Stomach (tissue), 8 donors: ENCODE measurements at regions not wholly inside any gene's neighbourhood (a gene's known extent, or its start where the extent isn't known, plus 50 kb on each side); places are given as distances from the start of the nearest gene placed in this dataset.

Experiments used
- DNase-seq, 2 donors: peaks; one replicate each; pipeline versions ENCODE4 v3.0.0 to v3.0.0-alpha.2; 2013 to 2019
- H3K27ac ChIP-seq, 5 donors: fragments of 200-600 bp in 4 of 5; sonication (generic) in 4 of 5; one replicate each; pipeline ENCODE4 v1.5.1; 2013 to 2019; ENCODE audit warnings: mild to moderate bottlenecking in 1 of 5, moderate library complexity in 1 of 5
- H3K27me3 ChIP-seq, 3 donors: fragments of 200-600 bp; sonication (generic); one replicate each; pipeline ENCODE4 v1.5.1; 2017 to 2019; ENCODE audit warnings: mixed run types in 1 of 3
- H3K36me3 ChIP-seq, 4 donors: fragments of 200-600 bp; sonication (generic); 1 replicate in 3 of 4; 2 replicates in 1 of 4; pipeline ENCODE4 v1.5.1; 2016 to 2019
- H3K4me1 ChIP-seq, 4 donors: fragments of 200-600 bp; sonication (generic); one replicate each; pipeline ENCODE4 v1.5.1; 2016 to 2019
- H3K4me3 ChIP-seq, 4 donors: fragments of 200-600 bp; sonication (generic) in 3 of 4; one replicate each; pipeline ENCODE4 v1.5.1; 2016 to 2019; ENCODE audit warnings: mild to moderate bottlenecking in 1 of 4
- H3K9me3 ChIP-seq, 4 donors: fragments of 200-600 bp; sonication (generic); one replicate each; pipeline ENCODE4 v1.5.1; 2016 to 2019
- EP300 ChIP-seq: sonication (generic); formaldehyde crosslinking; IDR thresholded peaks from one replicate; pipeline ENCODE4 v1.6.1; 2017; ENCODE audit warnings: antibody characterized with exemption
- POLR2A ChIP-seq, 4 donors: fragments of 450-650 bp; IDR thresholded peaks; one replicate each; pipeline ENCODE4 v1.6.1; 2016; ENCODE audit warnings: antibody characterized with exemption in 4 of 4, control low read depth in 2 of 4, mild to moderate bottlenecking in 1 of 4, moderate library complexity in 1 of 4
- POLR2AphosphoS5 ChIP-seq, 3 donors: sonication (generic); formaldehyde crosslinking; IDR thresholded peaks; one replicate each; pipeline ENCODE4 v1.6.1; 2016; ENCODE audit warnings: antibody characterized with exemption in 3 of 3
- WGBS, 5 donors: extraction: QIAGEN DNeasy Blood & Tissue Kit in 3 of 5; methylation state at CpG; one replicate each; pipeline versions ENCODE4 v1.1.5 to v1.1.7; 2013 to 2018; 5-methylcytosine and 5-hydroxymethylcytosine counted together
- intact Hi-C: fragments of 100-400 bp; cut with DNase I; formaldehyde crosslinking; loops from one replicate; pipeline ENCODE4 v1.15.1; 2023; ENCODE audit warnings: low total_unique reads
- TF ChIP-seq, protein P1 (sequence below), 7 experiments: fragments of 450-650 bp in 4 of 7; fragments of 200-600 bp in 3 of 7; sonication (generic) in 3 of 7; IDR thresholded peaks; one replicate each; pipeline ENCODE4 v1.5.1; 2016 to 2019; ENCODE audit warnings: antibody characterized with exemption in 7 of 7, control low read depth in 2 of 7, mild to moderate bottlenecking in 1 of 7
- donor health status: healthy with polysubstance abuse.
- donor health status: Bipolar disorder and iron deficiency.
- donor health status: healthy.

DNA sequence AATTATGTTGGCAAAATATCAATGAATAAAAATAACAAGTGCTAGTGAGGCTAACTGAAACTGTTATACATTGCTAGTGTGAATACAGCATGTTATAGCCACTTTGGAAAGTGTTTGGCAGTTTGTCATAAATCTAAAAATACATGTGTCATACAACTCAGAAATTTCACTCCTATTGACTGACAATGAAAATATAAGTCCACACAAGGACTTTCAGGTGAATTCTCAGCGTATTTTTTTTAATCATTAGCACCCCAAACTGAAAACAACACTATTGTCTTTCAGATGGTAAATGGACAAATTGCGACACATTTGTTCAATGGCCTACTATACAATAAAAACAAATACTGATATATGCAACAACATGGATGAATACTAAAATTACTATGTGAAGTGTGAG lies 884.8 kb downstream of the TRIB2 start:
- WGBS, 5 donors: 65 to 86% (median 81%) methylated on average over 2 of the region's 2 CpGs
- H3K27me3 ChIP-seq: no peaks in the 10 kb centered on the region

DNA sequence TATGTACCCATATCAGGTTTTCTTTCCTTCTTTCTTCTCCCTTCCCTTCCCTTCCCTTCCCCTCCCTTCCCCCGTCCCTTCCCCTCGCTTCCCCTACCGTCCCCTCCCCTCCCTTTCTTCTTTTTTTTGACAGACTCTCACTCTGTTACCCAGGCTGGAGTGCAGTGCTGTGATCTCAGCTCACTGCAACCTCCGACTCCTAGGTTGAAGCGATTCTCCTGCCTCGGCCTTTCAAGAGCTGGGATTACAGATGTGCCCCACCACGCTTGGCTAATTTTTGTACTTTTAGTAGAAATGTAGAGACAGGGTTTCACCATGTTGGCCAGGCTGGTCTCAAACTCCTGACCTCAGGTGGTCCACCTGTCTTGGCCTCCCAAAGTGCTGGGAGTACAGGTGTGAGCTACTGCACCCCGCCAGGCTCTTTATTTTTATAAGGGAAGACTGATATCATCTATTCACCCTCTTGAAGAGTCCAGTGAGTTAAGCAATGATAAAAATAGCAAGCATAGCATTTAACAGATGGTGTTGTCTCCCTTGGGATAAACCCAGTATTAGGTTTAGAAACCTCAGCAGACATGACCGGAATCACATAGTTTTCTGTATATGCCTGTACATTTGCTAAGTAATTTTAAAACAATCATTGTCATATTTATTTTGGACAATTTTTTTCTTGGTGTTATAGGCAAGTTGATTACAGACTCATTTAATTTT lies 888.4 kb downstream of the TRIB2 start:
- Histone ChIP-seq H3K4me3 (no peak overlapping the region), H3K27me3 (no peaks in the 10 kb centered on the region), H3K36me3 (no peaks in the 10 kb centered on the region), H3K27ac (no peak overlapping the region), H3K9me3 (no peaks in the 10 kb centered on the region), H3K4me1 (no peaks in the 10 kb centered on the region)
- TF ChIP-seq POLR2A (IDR thresholded peaks at IDR 0.05) (no peak), POLR2AphosphoS5 (IDR thresholded peaks at IDR 0.05) (no peak), EP300 (no peak)
- TF ChIP-seq, protein P1, sequence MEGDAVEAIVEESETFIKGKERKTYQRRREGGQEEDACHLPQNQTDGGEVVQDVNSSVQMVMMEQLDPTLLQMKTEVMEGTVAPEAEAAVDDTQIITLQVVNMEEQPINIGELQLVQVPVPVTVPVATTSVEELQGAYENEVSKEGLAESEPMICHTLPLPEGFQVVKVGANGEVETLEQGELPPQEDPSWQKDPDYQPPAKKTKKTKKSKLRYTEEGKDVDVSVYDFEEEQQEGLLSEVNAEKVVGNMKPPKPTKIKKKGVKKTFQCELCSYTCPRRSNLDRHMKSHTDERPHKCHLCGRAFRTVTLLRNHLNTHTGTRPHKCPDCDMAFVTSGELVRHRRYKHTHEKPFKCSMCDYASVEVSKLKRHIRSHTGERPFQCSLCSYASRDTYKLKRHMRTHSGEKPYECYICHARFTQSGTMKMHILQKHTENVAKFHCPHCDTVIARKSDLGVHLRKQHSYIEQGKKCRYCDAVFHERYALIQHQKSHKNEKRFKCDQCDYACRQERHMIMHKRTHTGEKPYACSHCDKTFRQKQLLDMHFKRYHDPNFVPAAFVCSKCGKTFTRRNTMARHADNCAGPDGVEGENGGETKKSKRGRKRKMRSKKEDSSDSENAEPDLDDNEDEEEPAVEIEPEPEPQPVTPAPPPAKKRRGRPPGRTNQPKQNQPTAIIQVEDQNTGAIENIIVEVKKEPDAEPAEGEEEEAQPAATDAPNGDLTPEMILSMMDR (IDR thresholded peaks at IDR 0.05): no peak
- intact Hi-C loops: no loop called here
- 76 to 89% (median 85%) methylated on average over 9 of the region's 9 CpGs for WGBS, 5 donors
- DNase-seq: no peak

More for the DNA sequence above, 884.8 kb downstream of the TRIB2 start:
- Histone ChIP-seq H3K4me3 (no peak overlapping the region), H3K9me3 (no peaks in the 10 kb centered on the region), H3K36me3 (no peaks in the 10 kb centered on the region), H3K27ac (no peak overlapping the region), H3K4me1 (no peaks in the 10 kb centered on the region)
- DNase-seq: no peak
- no peak for TF ChIP-seq POLR2A (IDR thresholded peaks at IDR 0.05)
- TF ChIP-seq POLR2AphosphoS5 (IDR thresholded peaks at IDR 0.05): no peak
- TF ChIP-seq, protein P1 (IDR thresholded peaks at IDR 0.05): no peak
- no peak for TF ChIP-seq EP300
- intact Hi-C loops: no loop called here

DNA sequence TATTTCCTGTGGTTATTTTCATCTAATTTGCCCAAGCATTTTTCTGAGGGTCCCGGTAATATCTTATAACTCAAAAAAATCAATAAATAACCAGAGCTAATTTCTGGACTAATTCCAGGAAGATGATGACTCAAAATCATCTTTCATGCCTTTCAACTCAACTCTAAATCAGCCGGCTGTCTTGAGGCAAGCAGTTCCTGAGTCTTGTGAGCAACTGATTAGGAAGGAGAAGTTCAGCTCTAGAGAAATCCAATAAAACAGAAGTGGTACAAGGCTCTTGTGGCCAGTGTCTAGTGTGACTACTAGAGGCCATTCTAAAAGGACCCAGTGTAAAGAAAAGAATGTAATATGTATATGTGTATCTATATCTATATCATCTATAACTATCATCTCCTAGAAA lies 890.4 kb downstream of the TRIB2 start:
- H3K9me3 ChIP-seq: no peaks in the 10 kb centered on the region
- intact Hi-C loops: no loop called here

DNA sequence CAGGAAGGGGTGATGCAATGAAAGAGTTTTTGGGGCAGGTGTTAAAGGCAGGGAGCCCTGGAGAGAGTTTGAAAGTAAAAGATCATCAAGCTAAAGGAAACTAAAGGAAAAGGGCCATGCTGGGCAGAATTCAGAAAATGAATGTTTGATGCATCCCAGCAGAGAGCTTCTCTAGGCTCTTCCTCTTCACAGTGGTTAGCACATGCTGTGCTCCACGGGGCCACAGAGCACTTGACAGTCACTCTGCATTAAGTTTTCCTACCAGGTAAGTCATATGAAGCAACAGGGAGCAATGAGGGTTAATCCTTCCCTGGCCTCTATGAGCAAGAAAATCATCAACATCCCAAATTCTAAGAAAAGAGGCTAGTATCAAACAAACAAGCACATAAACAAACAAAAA lies 895.2 kb downstream of the TRIB2 start:
- no peak overlapping the region for H3K4me3 ChIP-seq
- peaks cover 0 to 11% (median 4%) of the 10 kb centered on the region in 4 donors for H3K9me3 ChIP-seq
- no peak overlapping the region for H3K27ac ChIP-seq
- no peaks in the 10 kb centered on the region for H3K27me3 ChIP-seq
- intact Hi-C loops: no loop called here
- 0 to 12% (median 7%) methylated on average over 1 of the region's 1 CpG for WGBS, 5 donors
- H3K36me3 ChIP-seq: no peaks in the 10 kb centered on the region
- TF ChIP-seq EP300: no peak
- TF ChIP-seq POLR2AphosphoS5 (IDR thresholded peaks at IDR 0.05): no peak
- TF ChIP-seq, protein P1 (IDR thresholded peaks at IDR 0.05): no peak
- no peaks in the 10 kb centered on the region for H3K4me1 ChIP-seq
- no peak for DNase-seq

More for the DNA sequence above, 890.4 kb downstream of the TRIB2 start:
- Histone ChIP-seq H3K4me3 (no peak overlapping the region), H3K4me1 (no peaks in the 10 kb centered on the region), H3K27me3 (no peaks in the 10 kb centered on the region), H3K27ac (no peak overlapping the region), H3K36me3 (no peaks in the 10 kb centered on the region)
- 61 to 72% (median 70%) methylated on average over 2 of the region's 2 CpGs for WGBS, 5 donors
- no peak for TF ChIP-seq POLR2AphosphoS5 (IDR thresholded peaks at IDR 0.05)
- TF ChIP-seq EP300: no peak
- TF ChIP-seq, protein P1 (IDR thresholded peaks at IDR 0.05): no peak
- TF ChIP-seq POLR2A (IDR thresholded peaks at IDR 0.05): no peak
- no peak for DNase-seq
